GM18505 (cell line): ENCODE measurements at regions not wholly inside any gene's neighbourhood (a gene's known extent, or its start where the extent isn't known, plus 50 kb on each side); places are given as distances from the start of the nearest gene placed in this dataset.
"Not testable (repeated sequence)": the region's sequence is repeated elsewhere in the genome, so short reads cannot be mapped to it uniquely, and the experiment has no call there.

Source experiments
- ATAC-seq: cut with Tn5 transposase; IDR thresholded peaks from one replicate; pipeline ENCODE4 v1.9.1; 2021; ENCODE audit not compliant: unreplicated experiment
- POLR2A ChIP-seq: IDR thresholded peaks from 4 replicates; pipeline ENCODE4 v1.6.1; 2011; ENCODE audit warnings: borderline replicate concordance; ENCODE audit not compliant: insufficient read depth, insufficient read length; ENCODE audit errors: extremely low read depth

- TF ChIP-seq POLR2A: no peak
- no peak for ATAC-seq
These were observed 480.1 kb upstream of the SMARCA2 start for GRCh38 chr9:1535051-1535450.

- no peak for TF ChIP-seq POLR2A
- ATAC-seq: no peak
These were observed 479.5 kb upstream of the SMARCA2 start for GRCh38 chr9:1535599-1535998.

GRCh38 chr9:1536522-1537170 lies 478.5 kb upstream of the SMARCA2 start:
- no peak for TF ChIP-seq POLR2A
- peak; percentile 67 for ATAC-seq

GRCh38 chr9:1538301-1538700 lies 476.8 kb upstream of the SMARCA2 start:
- TF ChIP-seq POLR2A: no peak
- no peak for ATAC-seq

GRCh38 chr9:1539216-1539615 lies 475.9 kb upstream of the SMARCA2 start:
- TF ChIP-seq POLR2A: no peak
- no peak for ATAC-seq

- no peak for ATAC-seq
- no peak for TF ChIP-seq POLR2A
These were observed 464.5 kb upstream of the SMARCA2 start for GRCh38 chr9:1550636-1551035.

- ATAC-seq: no peak
- TF ChIP-seq POLR2A: no peak
These were observed 460.8 kb upstream of the SMARCA2 start for GRCh38 chr9:1554081-1555035.

- ATAC-seq: not testable (repeated sequence)
These were observed 456.5 kb upstream of the SMARCA2 start for GRCh38 chr9:1558666-1559065.

- no peak for TF ChIP-seq POLR2A
These were observed 439.2 kb upstream of the SMARCA2 start for GRCh38 chr9:1575939-1576338.

GRCh38 chr9:1580215-1580614 lies 434.9 kb upstream of the SMARCA2 start:
- ATAC-seq: peak; percentile 82
- no peak for TF ChIP-seq POLR2A

More at GRCh38 chr9:1575939-1576338, 439.2 kb upstream of the SMARCA2 start:
- ATAC-seq: no peak

GRCh38 chr9:1581926-1582325 lies 433.2 kb upstream of the SMARCA2 start:
- ATAC-seq: no peak
- TF ChIP-seq POLR2A: no peak

- ATAC-seq: no peak
- no peak for TF ChIP-seq POLR2A
These were observed 423.8 kb upstream of the SMARCA2 start for GRCh38 chr9:1591310-1591709.

- TF ChIP-seq POLR2A: no peak
- no peak for ATAC-seq
These were observed 416.9 kb upstream of the SMARCA2 start for GRCh38 chr9:1598270-1598669.

- TF ChIP-seq POLR2A: no peak
- ATAC-seq: no peak
These were observed 415.2 kb upstream of the SMARCA2 start for GRCh38 chr9:1599961-1600360.
